H9 (cell line): ENCODE measurements at regions not wholly inside any gene's neighbourhood (a gene's known extent, or its start where the extent isn't known, plus 50 kb on each side); places are given as distances from the start of the nearest gene placed in this dataset.

Source experiments
- DNase-seq: peaks from one replicate; pipeline ENCODE4 v3.0.0-alpha.2; 2017
- H2AFZ ChIP-seq: one replicate; pipeline ENCODE4 v1.6.1; 2013; ENCODE audit warnings: mild to moderate bottlenecking, low read length, control low read depth, moderate library complexity
- H2AK5ac ChIP-seq: 2 replicates; pipeline ENCODE4 v1.6.1; 2013; ENCODE audit warnings: low read length, control low read depth, mixed read lengths; ENCODE audit not compliant: insufficient read length
- H2BK120ac ChIP-seq: one replicate; pipeline ENCODE4 v1.6.1; 2013; ENCODE audit warnings: low read depth, mild to moderate bottlenecking, low read length, control low read depth, inconsistent platforms; ENCODE audit not compliant: poor library complexity, severe bottlenecking
- H2BK12ac ChIP-seq: 2 replicates; pipeline ENCODE4 v1.6.1; 2013; ENCODE audit warnings: low read length, control low read depth, mixed read lengths, low read depth; ENCODE audit not compliant: insufficient read length
- H2BK15ac ChIP-seq: 2 replicates; pipeline ENCODE4 v1.6.1; 2013; ENCODE audit warnings: low read depth, low read length, control low read depth
- H2BK20ac ChIP-seq: one replicate; pipeline ENCODE4 v1.6.1; 2013; ENCODE audit warnings: low read depth, mild to moderate bottlenecking, low read length, control low read depth, inconsistent platforms; ENCODE audit not compliant: poor library complexity, severe bottlenecking
- H2BK5ac ChIP-seq: 2 replicates; pipeline ENCODE4 v1.6.1; 2013; ENCODE audit warnings: low read length, control low read depth, mixed read lengths; ENCODE audit not compliant: insufficient read length
- H3K14ac ChIP-seq: 2 replicates; pipeline ENCODE4 v1.6.1; 2013; ENCODE audit warnings: low read length, control low read depth; ENCODE audit not compliant: insufficient read depth
- H3K18ac ChIP-seq: 2 replicates; pipeline ENCODE4 v1.6.1; 2013; ENCODE audit warnings: low read depth, mild to moderate bottlenecking, mixed read lengths, low read length, control low read depth; ENCODE audit not compliant: insufficient read length
- H3K23ac ChIP-seq: 2 replicates; pipeline ENCODE4 v1.6.1; 2013; ENCODE audit warnings: low read length, control low read depth, mixed read lengths, low read depth; ENCODE audit not compliant: insufficient read length
- H3K23me2 ChIP-seq: 2 replicates; pipeline ENCODE4 v1.6.1; 2013; ENCODE audit warnings: low read depth, mild to moderate bottlenecking, mixed read lengths, low read length, control low read depth; ENCODE audit not compliant: insufficient read length, poor library complexity, severe bottlenecking
- H3K27ac ChIP-seq: 2 replicates; pipeline ENCODE4 v1.5.1; 2013; ENCODE audit warnings: low read length, control low read depth, mixed read lengths, low read depth; ENCODE audit not compliant: insufficient read length
- H3K27me3 ChIP-seq: 2 replicates; pipeline ENCODE4 v1.6.1; 2013; ENCODE audit warnings: low read length, control low read depth, inconsistent platforms; ENCODE audit not compliant: insufficient read depth
- H3K4ac ChIP-seq: 2 replicates; pipeline ENCODE4 v1.6.1; 2013; ENCODE audit warnings: low read depth, mild to moderate bottlenecking, control low read depth, inconsistent platforms, low read length, moderate library complexity
- H3K4me1 ChIP-seq: 2 replicates; pipeline ENCODE4 v1.6.1; 2013; ENCODE audit warnings: low read length, control low read depth, inconsistent platforms; ENCODE audit not compliant: insufficient read depth
- H3K4me2 ChIP-seq: 2 replicates; pipeline ENCODE4 v1.6.1; 2013; ENCODE audit warnings: low read length, control low read depth, mixed read lengths; ENCODE audit not compliant: insufficient read length, insufficient read depth
- H3K56ac ChIP-seq: 2 replicates; pipeline ENCODE4 v1.6.1; 2013; ENCODE audit warnings: low read depth, mild to moderate bottlenecking, mixed read lengths, low read length, control low read depth; ENCODE audit not compliant: insufficient read length
- H3K79me1 ChIP-seq: 2 replicates; pipeline ENCODE4 v1.6.1; 2013; ENCODE audit warnings: low read depth, mild to moderate bottlenecking, moderate library complexity, low read length, control low read depth, inconsistent platforms; ENCODE audit not compliant: insufficient read depth, poor library complexity, severe bottlenecking
- H3K79me2 ChIP-seq: 2 replicates; pipeline ENCODE4 v1.6.1; 2013; ENCODE audit warnings: low read length, control low read depth, inconsistent platforms; ENCODE audit not compliant: insufficient read depth
- H3K9ac ChIP-seq: 2 replicates; pipeline ENCODE4 v1.6.1; 2013; ENCODE audit warnings: low read length, control low read depth, mixed read lengths; ENCODE audit not compliant: insufficient read length; ENCODE audit errors: extremely low read depth
- H3K9me3 ChIP-seq: one replicate; pipeline ENCODE4 v1.6.1; 2013; ENCODE audit warnings: low read depth, low read length, inconsistent platforms; ENCODE audit not compliant: control insufficient read depth
- H3T11ph ChIP-seq: one replicate; pipeline ENCODE4 v1.6.1; 2013; ENCODE audit warnings: mild to moderate bottlenecking, low read length, control low read depth, inconsistent platforms
- H4K20me1 ChIP-seq: one replicate; pipeline ENCODE4 v1.6.1; 2013; ENCODE audit not compliant: control insufficient read depth, insufficient read length, insufficient read depth
- H4K5ac ChIP-seq: 2 replicates; pipeline ENCODE4 v1.6.1; 2013; ENCODE audit warnings: low read depth, mild to moderate bottlenecking, mixed read lengths, low read length, control low read depth; ENCODE audit not compliant: insufficient read length
- H4K8ac ChIP-seq: replicated peaks from 2 replicates; pipeline ENCODE4 v1.6.1; 2013; ENCODE audit warnings: low read length, control low read depth, mixed read lengths, low read depth; ENCODE audit not compliant: insufficient read length
- H4K91ac ChIP-seq: 2 replicates; pipeline ENCODE4 v1.6.1; 2013; ENCODE audit warnings: low read depth, mild to moderate bottlenecking, moderate library complexity, mixed read lengths, low read length, control low read depth; ENCODE audit not compliant: insufficient read length
- H3K27ac Mint-ChIP-seq, 3 experiments: 2 replicates in 2 of 3; 3 replicates in 1 of 3; pipeline ENCODE4 v1.8.0; 2020 to 2021; ENCODE audit warnings: mixed read lengths in 3 of 3, mild to moderate bottlenecking in 1 of 3, moderate library complexity in 1 of 3
- H3K27me3 Mint-ChIP-seq: 2 replicates; pipeline ENCODE4 v1.8.0; 2021; ENCODE audit warnings: low read depth, mild to moderate bottlenecking, moderate library complexity, mixed read lengths
- H3K36me3 Mint-ChIP-seq, 3 experiments: 2 replicates in 2 of 3; 3 replicates in 1 of 3; pipeline ENCODE4 v1.8.0; 2020 to 2021; ENCODE audit warnings: low read depth in 3 of 3, mixed read lengths in 3 of 3; ENCODE audit not compliant: insufficient read depth in 1 of 3
- H3K4me1 Mint-ChIP-seq, 2 experiments: 2 replicates each; pipeline ENCODE4 v1.8.0; 2020; ENCODE audit warnings: mixed read lengths in 2 of 2
- H3K4me3 Mint-ChIP-seq, 2 experiments: 2 replicates in 1 of 2; 3 replicates in 1 of 2; pipeline ENCODE4 v1.8.0; 2020 to 2021; ENCODE audit warnings: mild to moderate bottlenecking in 2 of 2, mixed read lengths in 2 of 2, moderate library complexity in 1 of 2
- H3K9me3 Mint-ChIP-seq, 2 experiments: 2 replicates in 1 of 2; 3 replicates in 1 of 2; pipeline ENCODE4 v1.8.0; 2020; ENCODE audit warnings: mild to moderate bottlenecking in 2 of 2, mixed read lengths in 2 of 2, moderate library complexity in 1 of 2
- CTCF ChIP-seq: fragments of 200-600 bp; sonication (generic); conservative IDR thresholded peaks from 3 replicates; pipeline ENCODE4 v1.8.0; 2021; ENCODE audit warnings: antibody characterized with exemption, mild to moderate bottlenecking
- WGBS: extraction: QIAGEN DNeasy Blood & Tissue Kit; methylation state at CpG from one replicate; pipeline ENCODE4 v1.1.7; 2013; ENCODE audit warnings: missing lambda C conversion rate, low lambda C conversion rate, mixed read lengths; ENCODE audit not compliant: insufficient read length; ENCODE audit errors: extremely low coverage; 5-methylcytosine and 5-hydroxymethylcytosine counted together

GRCh38 chr18:59987102-59987501 is 87.3 kb downstream of the PMAIP1 start:
- H4K91ac ChIP-seq = no peak overlapping the region
- H3K14ac ChIP-seq = no peak overlapping the region
- no peak overlapping the region for H2AFZ ChIP-seq
- no peak overlapping the region for H2BK12ac ChIP-seq
- no peaks in the 10 kb centered on the region for H3K9me3 ChIP-seq
- H3K9me3 Mint-ChIP-seq = no peaks in the 10 kb centered on the region
- no peaks in the 10 kb centered on the region for H4K20me1 ChIP-seq
- H3K4me1 ChIP-seq = no peaks in the 10 kb centered on the region
- H3K9ac ChIP-seq = no peak overlapping the region
- H3K27ac ChIP-seq = no peak overlapping the region
- H2BK20ac ChIP-seq = no peak overlapping the region
- H2BK5ac ChIP-seq = no peak overlapping the region
- no peak overlapping the region for H2AK5ac ChIP-seq
- no peak overlapping the region for H3K4me2 ChIP-seq
- no peak overlapping the region for H3K56ac ChIP-seq
- no peak for DNase-seq
- H2BK120ac ChIP-seq = no peak overlapping the region
- no peak overlapping the region for H2BK15ac ChIP-seq
- H3K4me3 Mint-ChIP-seq = no peak overlapping the region
- no peak overlapping the region for H3K18ac ChIP-seq
- H3K23ac ChIP-seq = no peak overlapping the region
- no peaks in the 10 kb centered on the region for H3K79me1 ChIP-seq
- no peak overlapping the region for H3K27ac Mint-ChIP-seq
- H3K36me3 Mint-ChIP-seq = no peaks in the 10 kb centered on the region; a peak in 1 of 7 replicates
- no peaks in the 10 kb centered on the region for H3K27me3 ChIP-seq
- H3K79me2 ChIP-seq = no peaks in the 10 kb centered on the region
- no peaks in the 10 kb centered on the region for H3K27me3 Mint-ChIP-seq
- H3K23me2 ChIP-seq = no peaks in the 10 kb centered on the region
- H4K5ac ChIP-seq = no peak overlapping the region
- H3K4me1 Mint-ChIP-seq = no peaks in the 10 kb centered on the region
- H3K4ac ChIP-seq = no peak overlapping the region
- no CpG with 5 or more reads among the region's 4 CpGs for WGBS
- TF ChIP-seq CTCF = no peak
- no peak overlapping the region for H4K8ac ChIP-seq
- H3T11ph ChIP-seq = no peak overlapping the region
